K562 (cell line): ENCODE measurements at regions not wholly inside any gene's neighbourhood (a gene's known extent, or its start where the extent isn't known, plus 50 kb on each side); places are given as distances from the start of the nearest gene placed in this dataset.

Source experiments
- ATAC-seq: fragments of 200-7000 bp; cut with Tn5 transposase; 3 replicates; pipeline ENCODE4 v1.9.1; 2020; ENCODE audit warnings: moderate library complexity
- BruUV-seq: library from RNA; stranded (reverse); fragments of 400-500 nt; replicated peaks from 2 replicates; lab custom pipeline; 2021; lab: Mats Ljungman, UMichigan
- CTCF ChIA-PET: fragments of 300-600 bp; formaldehyde crosslinking; extraction: SDS; loops from one replicate; lab custom pipeline; 2021; ENCODE audit warnings: low intra/inter-chr PET ratio; lab: Yijun Ruan, JAX
- POLR2A ChIA-PET: fragments of 300-600, 350-650 bp; sonication (Branson Sonifier 250); formaldehyde crosslinking; extraction: SDS; loops from one replicate; lab custom pipeline; 2021; ENCODE audit warnings: antibody characterized with exemption, inconsistent platforms; lab: Yijun Ruan, JAX
- DNase-seq, 4 experiments: peaks; one replicate each; pipeline versions ENCODE4 v3.0.0 to v3.0.0-alpha.2; 2011 to 2018; ENCODE audit warnings: low spot score in 3 of 4, mixed read lengths in 3 of 4; ENCODE audit errors: extremely low read depth in 1 of 4
- FAIRE-seq: peaks from 2 replicates; lab custom pipeline; 2011; peaks lifted over from hg19 to GRCh38; lab: Jason Lieb, UNC
- H2AFZ ChIP-seq: 2 replicates; pipeline ENCODE4 v1.6.0; 2011; ENCODE audit warnings: low read depth, low read length, control low read depth, inconsistent platforms
- H3K27ac ChIP-seq: fragments of 200-600 bp; 3 replicates; pipeline ENCODE4 v1.8.0; 2011; ENCODE audit warnings: low read depth, mild to moderate bottlenecking, control low read depth, inconsistent platforms, low read length, moderate library complexity, mixed read lengths; ENCODE audit errors: extremely low read depth
- H3K27me3 ChIP-seq, 2 experiments: fragments of 300-600 bp in 1 of 2; 2 replicates in 1 of 2; 3 replicates in 1 of 2; pipeline versions ENCODE4 v1.6.0 to v1.8.0; 2011; ENCODE audit warnings: inconsistent platforms in 2 of 2, low read length in 2 of 2, mild to moderate bottlenecking in 1 of 2, mixed read lengths in 1 of 2, moderate library complexity in 1 of 2; ENCODE audit not compliant: control insufficient read depth in 2 of 2, insufficient read depth in 2 of 2
- H3K36me3 ChIP-seq: fragments of 300-600 bp; 3 replicates; pipeline ENCODE4 v1.8.0; 2011; ENCODE audit warnings: mild to moderate bottlenecking, low read length, inconsistent platforms; ENCODE audit not compliant: control insufficient read depth, insufficient read depth
- H3K4me1 ChIP-seq, 2 experiments: fragments of 200-600 bp in 1 of 2; replicated peaks in 1 of 2; 2 replicates in 1 of 2; 3 replicates in 1 of 2; pipeline versions ENCODE4 v1.5.1 to v1.8.0; 2011; ENCODE audit warnings: inconsistent platforms in 2 of 2, low read length in 2 of 2, mild to moderate bottlenecking in 1 of 2, mixed read lengths in 1 of 2, moderate library complexity in 1 of 2; ENCODE audit not compliant: control insufficient read depth in 2 of 2, insufficient read depth in 2 of 2
- H3K4me2 ChIP-seq: 2 replicates; pipeline ENCODE4 v1.6.1; 2011; ENCODE audit warnings: low read length, control low read depth, inconsistent platforms, mixed read lengths; ENCODE audit not compliant: insufficient read depth
- H3K4me3 ChIP-seq: fragments of 200-600 bp; sonication (generic), shearing (Covaris generic); 2 replicates; pipeline ENCODE4 v1.5.1; 2016; ENCODE audit warnings: control low read depth, inconsistent platforms
- H3K79me2 ChIP-seq: fragments of 200-600 bp; 3 replicates; pipeline ENCODE4 v1.8.0; 2011; ENCODE audit warnings: low read length, inconsistent platforms; ENCODE audit not compliant: control insufficient read depth, insufficient read depth
- H3K9ac ChIP-seq, 2 experiments: 2 replicates each; pipeline versions ENCODE4 v1.6.0 to v1.6.1; 2011; ENCODE audit warnings: low read depth in 2 of 2, low read length in 2 of 2, control low read depth in 1 of 2, inconsistent platforms in 1 of 2, mild to moderate bottlenecking in 1 of 2, mixed read lengths in 1 of 2; ENCODE audit not compliant: insufficient read depth in 1 of 2
- H3K9me1 ChIP-seq: one replicate; pipeline ENCODE4 v1.6.0; 2011; ENCODE audit warnings: inconsistent platforms, mild to moderate bottlenecking, low read length, moderate library complexity; ENCODE audit not compliant: control insufficient read depth, insufficient read depth
- H3K9me3 ChIP-seq: replicated peaks from 2 replicates; pipeline ENCODE4 v1.5.1; 2011; ENCODE audit warnings: low read depth, low read length, inconsistent platforms; ENCODE audit not compliant: control insufficient read depth, insufficient read depth
- H4K20me1 ChIP-seq: replicated peaks from 2 replicates; pipeline ENCODE4 v1.6.1; 2011; ENCODE audit warnings: low read length, inconsistent platforms, mixed read lengths; ENCODE audit not compliant: control insufficient read depth, insufficient read depth
- MAFG ChIP-seq: fragments of 450-650 bp; conservative IDR thresholded peaks from 2 replicates; pipeline ENCODE4 v1.6.1; 2016; ENCODE audit warnings: missing genetic modification characterization, missing compliant biosample characterization
- NR3C1 ChIP-seq: sonication (generic); formaldehyde crosslinking; IDR thresholded peaks from 2 replicates; pipeline ENCODE4 v1.8.1; 2022; ENCODE audit warnings: missing genetic modification reagents
- POLR2AphosphoS5 ChIP-seq: IDR thresholded peaks from 2 replicates; pipeline ENCODE4 v1.6.1; 2011; ENCODE audit warnings: mild to moderate bottlenecking, low read depth, low read length, moderate library complexity; ENCODE audit not compliant: control insufficient read depth, insufficient read depth
- SP1 ChIP-seq: sonication (generic); formaldehyde crosslinking; IDR thresholded peaks from 2 replicates; pipeline ENCODE4 v1.8.1; 2022; ENCODE audit warnings: mild to moderate bottlenecking, missing genetic modification reagents
- TCF7 ChIP-seq: sonication (generic); IDR thresholded peaks from 2 replicates; pipeline ENCODE4 v1.6.1; 2016; ENCODE audit warnings: antibody characterized with exemption, borderline replicate concordance
- WGBS: fragments of 100-300 bp; shearing (Covaris generic); methylation state at CpG from one replicate; pipeline ENCODE4 v1.1.6; 2016; ENCODE audit warnings: low coverage, mixed read lengths; ENCODE audit not compliant: insufficient coverage; ENCODE audit errors: missing lambda C conversion rate; 5-methylcytosine and 5-hydroxymethylcytosine counted together
- in situ Hi-C: fragments of 300-500 bp; cut with MboI; formaldehyde crosslinking; loops from 4 replicates; pipeline ENCODE4 v1.15.0; 2018; ENCODE audit warnings: inconsistent platforms, mixed read lengths
- intact Hi-C: fragments of 100-400 bp; cut with micrococcal nuclease; formaldehyde crosslinking; loops from 2 replicates; pipeline ENCODE4 v1.14.2; 2022
- TF ChIP-seq, protein P1 (sequence below): sonication (generic); formaldehyde crosslinking; IDR thresholded peaks from 2 replicates; pipeline ENCODE4 v1.8.1; 2022; ENCODE audit warnings: missing genetic modification reagents
- TF ChIP-seq, protein P2 (sequence below): fragments of 200-800 bp; sonication (Bioruptor generic); IDR thresholded peaks from 2 replicates; pipeline ENCODE4 v1.6.1; 2016; ENCODE audit warnings: missing genetic modification characterization, missing compliant biosample characterization

- Histone ChIP-seq H3K27ac (no peak overlapping the region), H3K4me3 (no peak overlapping the region), H3K9ac (no peak overlapping the region), H4K20me1 (no peaks in the 10 kb centered on the region), H3K9me1 (no peaks in the 10 kb centered on the region), H3K27me3 (no peaks in the 10 kb centered on the region), H3K36me3 (no peaks in the 10 kb centered on the region), H3K79me2 (no peaks in the 10 kb centered on the region), H3K4me1 (no peaks in the 10 kb centered on the region), H3K9me3 (no peaks in the 10 kb centered on the region), H3K4me2 (no peak overlapping the region), H2AFZ (no peak overlapping the region; the same call in 1 of the 2 replicates)
- no TSS peak for BruUV-seq
- intact Hi-C loops (no loop called here), in situ Hi-C loops (no loop called here)
- no peak for TF ChIP-seq SP1 (CRISPR knock-in tag)
- peak; percentile 22; the same call in 1 of the 2 replicates for TF ChIP-seq MAFG (tag)
- FAIRE-seq = no peak
- CTCF ChIA-PET = no interaction called here
- ATAC-seq = peak; percentile 59; the same call in 2 of the 3 replicates
- whole genome bisulfite sequencing = 0% methylated on average over 5 of the region's 5 CpGs
- POLR2A ChIA-PET = interaction anchor here (0.5 kb wide), 1 partner anchor 20 kb away, joined by 4 read pairs; no protein-coding TSS in a partner anchor
- DNase-seq = peak in 1 of 4 experiments; percentile 24
These were observed 504.5 kb downstream of the LMO4 start for GRCh38 chr1:87833166-87833565.

DNA sequence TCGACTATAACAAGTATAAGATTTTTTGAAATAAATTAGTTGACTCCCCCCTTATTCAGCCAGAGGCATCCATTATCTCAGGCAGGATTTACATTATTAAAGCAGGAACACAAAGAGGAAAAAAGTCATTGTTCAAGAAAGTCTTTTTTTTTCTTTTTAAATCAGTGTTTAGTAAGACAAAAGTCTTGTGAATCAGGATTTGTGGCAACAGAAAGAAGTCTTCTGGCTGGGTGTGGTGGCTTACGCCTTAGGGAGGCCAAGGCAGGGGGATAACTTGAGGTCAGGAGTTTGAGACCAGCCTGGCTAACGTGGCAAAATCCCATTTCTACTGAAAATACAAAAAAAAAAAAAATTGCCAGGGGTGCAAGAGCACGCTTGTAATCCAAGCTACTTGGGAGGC is 505.5 kb downstream of the LMO4 start:
- Histone ChIP-seq H3K4me2 (no peak overlapping the region), H3K9me3 (no peaks in the 10 kb centered on the region), H3K9me1 (no peaks in the 10 kb centered on the region), H4K20me1 (no peaks in the 10 kb centered on the region), H3K4me3 (no peak overlapping the region), H3K27me3 (no peaks in the 10 kb centered on the region), H3K9ac (no peak overlapping the region), H2AFZ (no peak overlapping the region), H3K27ac (no peak overlapping the region), H3K4me1 (no peaks in the 10 kb centered on the region), H3K79me2 (no peaks in the 10 kb centered on the region), H3K36me3 (no peaks in the 10 kb centered on the region)
- DNase-seq (no peak), ATAC-seq (no peak), FAIRE-seq (no peak)
- no TSS peak for BruUV-seq
- intact Hi-C loops = no loop called here
- ChIA-PET CTCF (no interaction called here), POLR2A (no interaction called here)
- 5% methylated on average over 3 of the region's 4 CpGs for WGBS
- in situ Hi-C loops = no loop called here
- TF ChIP-seq, protein P1, sequence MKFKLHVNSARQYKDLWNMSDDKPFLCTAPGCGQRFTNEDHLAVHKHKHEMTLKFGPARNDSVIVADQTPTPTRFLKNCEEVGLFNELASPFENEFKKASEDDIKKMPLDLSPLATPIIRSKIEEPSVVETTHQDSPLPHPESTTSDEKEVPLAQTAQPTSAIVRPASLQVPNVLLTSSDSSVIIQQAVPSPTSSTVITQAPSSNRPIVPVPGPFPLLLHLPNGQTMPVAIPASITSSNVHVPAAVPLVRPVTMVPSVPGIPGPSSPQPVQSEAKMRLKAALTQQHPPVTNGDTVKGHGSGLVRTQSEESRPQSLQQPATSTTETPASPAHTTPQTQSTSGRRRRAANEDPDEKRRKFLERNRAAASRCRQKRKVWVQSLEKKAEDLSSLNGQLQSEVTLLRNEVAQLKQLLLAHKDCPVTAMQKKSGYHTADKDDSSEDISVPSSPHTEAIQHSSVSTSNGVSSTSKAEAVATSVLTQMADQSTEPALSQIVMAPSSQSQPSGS (CRISPR knock-in tag) = no peak
- TF ChIP-seq TCF7 (no peak), POLR2AphosphoS5 (no peak), NR3C1 (CRISPR knock-in tag) (no peak)
- TF ChIP-seq, protein P2, sequence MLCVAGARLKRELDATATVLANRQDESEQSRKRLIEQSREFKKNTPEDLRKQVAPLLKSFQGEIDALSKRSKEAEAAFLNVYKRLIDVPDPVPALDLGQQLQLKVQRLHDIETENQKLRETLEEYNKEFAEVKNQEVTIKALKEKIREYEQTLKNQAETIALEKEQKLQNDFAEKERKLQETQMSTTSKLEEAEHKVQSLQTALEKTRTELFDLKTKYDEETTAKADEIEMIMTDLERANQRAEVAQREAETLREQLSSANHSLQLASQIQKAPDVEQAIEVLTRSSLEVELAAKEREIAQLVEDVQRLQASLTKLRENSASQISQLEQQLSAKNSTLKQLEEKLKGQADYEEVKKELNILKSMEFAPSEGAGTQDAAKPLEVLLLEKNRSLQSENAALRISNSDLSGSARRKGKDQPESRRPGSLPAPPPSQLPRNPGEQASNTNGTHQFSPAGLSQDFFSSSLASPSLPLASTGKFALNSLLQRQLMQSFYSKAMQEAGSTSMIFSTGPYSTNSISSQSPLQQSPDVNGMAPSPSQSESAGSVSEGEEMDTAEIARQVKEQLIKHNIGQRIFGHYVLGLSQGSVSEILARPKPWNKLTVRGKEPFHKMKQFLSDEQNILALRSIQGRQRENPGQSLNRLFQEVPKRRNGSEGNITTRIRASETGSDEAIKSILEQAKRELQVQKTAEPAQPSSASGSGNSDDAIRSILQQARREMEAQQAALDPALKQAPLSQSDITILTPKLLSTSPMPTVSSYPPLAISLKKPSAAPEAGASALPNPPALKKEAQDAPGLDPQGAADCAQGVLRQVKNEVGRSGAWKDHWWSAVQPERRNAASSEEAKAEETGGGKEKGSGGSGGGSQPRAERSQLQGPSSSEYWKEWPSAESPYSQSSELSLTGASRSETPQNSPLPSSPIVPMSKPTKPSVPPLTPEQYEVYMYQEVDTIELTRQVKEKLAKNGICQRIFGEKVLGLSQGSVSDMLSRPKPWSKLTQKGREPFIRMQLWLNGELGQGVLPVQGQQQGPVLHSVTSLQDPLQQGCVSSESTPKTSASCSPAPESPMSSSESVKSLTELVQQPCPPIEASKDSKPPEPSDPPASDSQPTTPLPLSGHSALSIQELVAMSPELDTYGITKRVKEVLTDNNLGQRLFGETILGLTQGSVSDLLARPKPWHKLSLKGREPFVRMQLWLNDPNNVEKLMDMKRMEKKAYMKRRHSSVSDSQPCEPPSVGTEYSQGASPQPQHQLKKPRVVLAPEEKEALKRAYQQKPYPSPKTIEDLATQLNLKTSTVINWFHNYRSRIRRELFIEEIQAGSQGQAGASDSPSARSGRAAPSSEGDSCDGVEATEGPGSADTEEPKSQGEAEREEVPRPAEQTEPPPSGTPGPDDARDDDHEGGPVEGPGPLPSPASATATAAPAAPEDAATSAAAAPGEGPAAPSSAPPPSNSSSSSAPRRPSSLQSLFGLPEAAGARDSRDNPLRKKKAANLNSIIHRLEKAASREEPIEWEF (CRISPR knock-in tag) = no peak
